ENCODE measurements at regions not wholly inside any gene's neighbourhood (a gene's known extent, or its start where the extent isn't known, plus 50 kb on each side); places are given as distances from the start of the nearest gene placed in this dataset.

GRCh38 chr9:105928416-105928815, 234.1 kb downstream of the TMEM38B start:
- no peak for DNase-seq

- DNase-seq: no peak
Observed at GRCh38 chr9:105930011-105930627, 235.8 kb downstream of the TMEM38B start.

- DNase-seq: no peak
Observed at GRCh38 chr9:105932276-105932675, 237.9 kb downstream of the TMEM38B start.

- no peak for DNase-seq
Observed at GRCh38 chr9:105950448-105950847, 256.1 kb downstream of the TMEM38B start.

- DNase-seq: no peak
Observed at GRCh38 chr9:105950894-105951293, 256.6 kb downstream of the TMEM38B start.

- DNase-seq: no peak
Observed at GRCh38 chr9:105954517-105954916, 260.2 kb downstream of the TMEM38B start.

- DNase-seq: no peak
Observed at GRCh38 chr9:105957830-105958229, 263.5 kb downstream of the TMEM38B start.

GRCh38 chr9:105958587-105958986, 264.2 kb downstream of the TMEM38B start:
- DNase-seq: no peak

GRCh38 chr9:105959531-105959930, 265.2 kb downstream of the TMEM38B start:
- DNase-seq: no peak

GRCh38 chr9:105963343-105964099, 269.2 kb downstream of the TMEM38B start:
- DNase-seq: no peak

- DNase-seq: no peak
Observed at GRCh38 chr9:105964156-105964555, 269.8 kb downstream of the TMEM38B start.

GRCh38 chr9:105966834-105967233, 272.5 kb downstream of the TMEM38B start:
- no peak for DNase-seq

GRCh38 chr9:105967248-105967647, 272.9 kb downstream of the TMEM38B start:
- no peak for DNase-seq

GRCh38 chr9:105967797-105968196, 273.5 kb downstream of the TMEM38B start:
- DNase-seq: no peak

- DNase-seq: no peak
Observed at GRCh38 chr9:105968811-105969466, 274.6 kb downstream of the TMEM38B start.

GRCh38 chr9:105969636-105970035, 275.3 kb downstream of the TMEM38B start:
- no peak for DNase-seq

- no peak for DNase-seq
Observed at GRCh38 chr9:105971986-105972385, 277.6 kb downstream of the TMEM38B start.

GRCh38 chr9:105972466-105973204, 278.3 kb downstream of the TMEM38B start:
- DNase-seq: no peak

- DNase-seq: no peak
Observed at GRCh38 chr9:105973951-105974351, 279.6 kb downstream of the TMEM38B start.

- DNase-seq: no peak
Observed at GRCh38 chr9:105975886-105976645, 281.7 kb downstream of the TMEM38B start.

GRCh38 chr9:105978336-105978735, 284.0 kb downstream of the TMEM38B start:
- DNase-seq: no peak

- no peak for DNase-seq
Observed at GRCh38 chr9:105978826-105979225, 284.5 kb downstream of the TMEM38B start.

GRCh38 chr9:105979290-105979689, 284.9 kb downstream of the TMEM38B start:
- no peak for DNase-seq

All from stimulated activated CD4-positive, alpha-beta T cell treated with anti-CD3 and anti-CD28 coated beads, Interleukin-2, amount 100 ng/mL, for 24 hours (primary cell).